Activated CD4-positive, alpha-beta T cell treated with anti-CD3 and anti-CD28 coated beads for 36 hours (primary cell): ENCODE measurements at regions not wholly inside any gene's neighbourhood (a gene's known extent, or its start where the extent isn't known, plus 50 kb on each side); places are given as distances from the start of the nearest gene placed in this dataset.

ENCODE experiments used
- ATAC-seq: fragments of 200-7000 bp; cut with Tn5 transposase; one replicate; pipeline ENCODE4 v1.10.0; 2021; ENCODE audit warnings: mild to moderate bottlenecking, moderate library complexity
- CTCF ChIA-PET: fragments of 350-600 bp; sonication (Branson Sonifier 250); formaldehyde crosslinking; loops from one replicate; lab custom pipeline; 2021; ENCODE audit warnings: antibody characterized with exemption; lab: Charles Lee
- POLR2A ChIA-PET: fragments of 350-600 bp; sonication (Branson Sonifier 250); formaldehyde crosslinking; loops from one replicate; lab custom pipeline; 2021; ENCODE audit warnings: antibody characterized with exemption, inconsistent platforms; lab: Charles Lee
- DNase-seq: peaks from one replicate; pipeline ENCODE4 v3.0.0-alpha.2; 2020
- H3K27ac Mint-ChIP-seq: one replicate; pipeline ENCODE4 v1.8.0; 2021; ENCODE audit warnings: mixed read lengths
- H3K27me3 Mint-ChIP-seq: one replicate; pipeline ENCODE4 v1.8.0; 2021; ENCODE audit warnings: mixed read lengths
- H3K36me3 Mint-ChIP-seq: one replicate; pipeline ENCODE4 v1.8.0; 2021; ENCODE audit warnings: low read depth, mixed read lengths
- H3K4me1 Mint-ChIP-seq: one replicate; pipeline ENCODE4 v1.8.0; 2021; ENCODE audit warnings: mixed read lengths
- H3K4me3 Mint-ChIP-seq: one replicate; pipeline ENCODE4 v1.8.0; 2021; ENCODE audit warnings: mild to moderate bottlenecking, moderate library complexity, mixed read lengths
- H3K9me3 Mint-ChIP-seq: one replicate; pipeline ENCODE4 v1.8.0; 2021; ENCODE audit warnings: low read depth, mixed read lengths
- intact Hi-C, 2 experiments: fragments of 100-400 bp; cut with DNase I in 1 of 2; cut with micrococcal nuclease in 1 of 2; formaldehyde crosslinking; loops; one replicate each; pipeline versions ENCODE4 v1.14.2 to v1.15.1; 2022 to 2024; cut with DNase I, micrococcal nuclease

- ChIA-PET CTCF (no interaction called here), POLR2A (no interaction called here)
- Mint-ChIP-seq H3K4me3 (no peak overlapping the region), H3K4me1 (no peaks in the 10 kb centered on the region), H3K9me3 (peaks cover 13% of the 10 kb centered on the region), H3K27me3 (no peaks in the 10 kb centered on the region), H3K27ac (no peak overlapping the region), H3K36me3 (no peaks in the 10 kb centered on the region)
- intact Hi-C loops: no loop called here
- ATAC-seq: no peak
- DNase-seq: no peak
Measured at GRCh38 chr2:116042530-116042929, 1600.1 kb downstream of the DPP10 start.

- H3K27me3 Mint-ChIP-seq: no peaks in the 10 kb centered on the region
- no peak for DNase-seq
Measured at GRCh38 chr2:116057538-116057937, 1615.1 kb downstream of the DPP10 start.

GRCh38 chr2:116061023-116061422 is 1618.6 kb downstream of the DPP10 start:
- H3K36me3 Mint-ChIP-seq: no peaks in the 10 kb centered on the region
- no peak for DNase-seq

More at GRCh38 chr2:116057538-116057937, 1615.1 kb downstream of the DPP10 start:
- H3K4me1 Mint-ChIP-seq: no peaks in the 10 kb centered on the region
- CTCF ChIA-PET: interaction anchor here (0.6 kb wide), 1 partner anchor 17 kb away, joined by 3 read pairs; no protein-coding TSS in a partner anchor
- POLR2A ChIA-PET: no interaction called here
- no peak for ATAC-seq
- H3K36me3 Mint-ChIP-seq: no peaks in the 10 kb centered on the region
- no peak overlapping the region for H3K4me3 Mint-ChIP-seq
- peaks cover 8% of the 10 kb centered on the region for H3K9me3 Mint-ChIP-seq
- no peak overlapping the region for H3K27ac Mint-ChIP-seq
- intact Hi-C loops: no loop called here

GRCh38 chr2:116073731-116074130 is 1631.3 kb downstream of the DPP10 start:
- H3K9me3 Mint-ChIP-seq: peaks cover 17% of the 10 kb centered on the region
- intact Hi-C loops: no loop called here
- POLR2A ChIA-PET: no interaction called here
- CTCF ChIA-PET: no interaction called here
- DNase-seq (no peak), ATAC-seq (no peak)
- no peaks in the 10 kb centered on the region for H3K27me3 Mint-ChIP-seq
- H3K4me3 Mint-ChIP-seq: no peak overlapping the region
- H3K27ac Mint-ChIP-seq: no peak overlapping the region
- H3K4me1 Mint-ChIP-seq: no peaks in the 10 kb centered on the region
- no peaks in the 10 kb centered on the region for H3K36me3 Mint-ChIP-seq

More at GRCh38 chr2:116061023-116061422, 1618.6 kb downstream of the DPP10 start:
- ChIA-PET CTCF (no interaction called here), POLR2A (no interaction called here)
- Mint-ChIP-seq H3K4me3 (no peak overlapping the region), H3K27ac (no peak overlapping the region), H3K9me3 (peaks cover 14% of the 10 kb centered on the region), H3K27me3 (no peaks in the 10 kb centered on the region), H3K4me1 (no peaks in the 10 kb centered on the region)
- intact Hi-C loops: no loop called here
- no peak for ATAC-seq

- CTCF ChIA-PET: interaction anchor here (0.7 kb wide), 1 partner anchor 1821 kb away, joined by 3 read pairs; no protein-coding TSS in a partner anchor
- Mint-ChIP-seq H3K36me3 (no peaks in the 10 kb centered on the region), H3K4me1 (no peaks in the 10 kb centered on the region), H3K9me3 (peaks cover 13% of the 10 kb centered on the region), H3K27me3 (no peaks in the 10 kb centered on the region), H3K4me3 (no peak overlapping the region), H3K27ac (no peak overlapping the region)
- intact Hi-C loops: no loop called here
- ATAC-seq (no peak), DNase-seq (no peak)
- POLR2A ChIA-PET: no interaction called here
Measured at GRCh38 chr2:116074161-116074560, 1631.7 kb downstream of the DPP10 start.

GRCh38 chr2:116088236-116088635 is 1645.8 kb downstream of the DPP10 start:
- H3K27me3 Mint-ChIP-seq: no peaks in the 10 kb centered on the region
- no peak overlapping the region for H3K4me3 Mint-ChIP-seq
- no peak overlapping the region for H3K27ac Mint-ChIP-seq
- H3K4me1 Mint-ChIP-seq: no peaks in the 10 kb centered on the region
- peaks cover 8% of the 10 kb centered on the region for H3K9me3 Mint-ChIP-seq
- no peaks in the 10 kb centered on the region for H3K36me3 Mint-ChIP-seq
- POLR2A ChIA-PET: no interaction called here
- DNase-seq (no peak), ATAC-seq (no peak)
- intact Hi-C loops: no loop called here
- CTCF ChIA-PET: no interaction called here

GRCh38 chr2:116094196-116094595 is 1651.8 kb downstream of the DPP10 start:
- no peak overlapping the region for H3K27ac Mint-ChIP-seq
- no peaks in the 10 kb centered on the region for H3K27me3 Mint-ChIP-seq
- ChIA-PET POLR2A (no interaction called here), CTCF (interaction anchor here (0.6 kb wide), 1 partner anchor 74 kb away, joined by 3 read pairs; no protein-coding TSS in a partner anchor)
- peaks cover 18% of the 10 kb centered on the region for H3K9me3 Mint-ChIP-seq
- no peak for ATAC-seq
- no peak overlapping the region for H3K4me3 Mint-ChIP-seq
- H3K36me3 Mint-ChIP-seq: no peaks in the 10 kb centered on the region
- no peaks in the 10 kb centered on the region for H3K4me1 Mint-ChIP-seq
- intact Hi-C loops: no loop called here
- DNase-seq: peak; percentile 5

- intact Hi-C loops: no loop called here
- Mint-ChIP-seq H3K27me3 (no peaks in the 10 kb centered on the region), H3K27ac (no peak overlapping the region), H3K4me1 (no peaks in the 10 kb centered on the region), H3K9me3 (peaks cover 14% of the 10 kb centered on the region), H3K36me3 (no peaks in the 10 kb centered on the region), H3K4me3 (no peak overlapping the region)
- no peak for DNase-seq
- ChIA-PET POLR2A (no interaction called here), CTCF (no interaction called here)
- ATAC-seq: no peak
Measured at GRCh38 chr2:116095636-116096035, 1653.2 kb downstream of the DPP10 start.

- ChIA-PET POLR2A (interaction anchor here (0.5 kb wide), 1 partner anchor 202 kb away, joined by 3 read pairs; no protein-coding TSS in a partner anchor), CTCF (no interaction called here)
- Mint-ChIP-seq H3K9me3 (peaks cover 14% of the 10 kb centered on the region), H3K36me3 (no peaks in the 10 kb centered on the region), H3K4me1 (no peaks in the 10 kb centered on the region), H3K4me3 (no peak overlapping the region), H3K27ac (no peak overlapping the region), H3K27me3 (no peaks in the 10 kb centered on the region)
- no peak for DNase-seq
- intact Hi-C loops: no loop called here
- no peak for ATAC-seq
Measured at GRCh38 chr2:116098049-116098448, 1655.6 kb downstream of the DPP10 start.

GRCh38 chr2:116109471-116109870 is 1667.0 kb downstream of the DPP10 start:
- Mint-ChIP-seq H3K4me3 (no peak overlapping the region), H3K9me3 (peaks cover 7% of the 10 kb centered on the region), H3K4me1 (no peaks in the 10 kb centered on the region), H3K27me3 (no peaks in the 10 kb centered on the region), H3K36me3 (no peaks in the 10 kb centered on the region), H3K27ac (no peak overlapping the region)
- DNase-seq: no peak
- CTCF ChIA-PET: no interaction called here
- intact Hi-C loops: no loop called here
- POLR2A ChIA-PET: no interaction called here
- ATAC-seq: no peak

GRCh38 chr2:116117845-116118244 is 1675.4 kb downstream of the DPP10 start:
- CTCF ChIA-PET: no interaction called here
- H3K4me1 Mint-ChIP-seq: no peaks in the 10 kb centered on the region
- H3K4me3 Mint-ChIP-seq: no peak overlapping the region
- no peak for DNase-seq
- H3K36me3 Mint-ChIP-seq: no peaks in the 10 kb centered on the region
- intact Hi-C loops: no loop called here
- no peaks in the 10 kb centered on the region for H3K27me3 Mint-ChIP-seq
- POLR2A ChIA-PET: no interaction called here
- H3K27ac Mint-ChIP-seq: no peak overlapping the region
- ATAC-seq: no peak
- H3K9me3 Mint-ChIP-seq: peaks cover 8% of the 10 kb centered on the region

GRCh38 chr2:116132833-116133232 is 1681.7 kb upstream of the DDX18 start:
- Mint-ChIP-seq H3K9me3 (peaks cover 10% of the 10 kb centered on the region), H3K4me1 (no peaks in the 10 kb centered on the region), H3K4me3 (no peak overlapping the region), H3K27me3 (no peaks in the 10 kb centered on the region), H3K27ac (no peak overlapping the region), H3K36me3 (no peaks in the 10 kb centered on the region)
- ATAC-seq (no peak), DNase-seq (no peak)
- intact Hi-C loops: no loop called here
- ChIA-PET CTCF (no interaction called here), POLR2A (no interaction called here)
